ENCODE measurements at regions not wholly inside any gene's neighbourhood (a gene's known extent, or its start where the extent isn't known, plus 50 kb on each side); places are given as distances from the start of the nearest gene placed in this dataset.

GRCh38 chr7:156092307-156092706 lies 280.0 kb upstream of the SHH start:
- TF ChIP-seq CTCF (IDR thresholded peaks at IDR 0.05; ENCODE audit: low read depth, low read length, poor library complexity, severe bottlenecking) = no peak
- TF ChIP-seq EZH2phosphoT487 (IDR thresholded peaks at IDR 0.05; ENCODE audit: borderline replicate concordance, low read length) = no peak
- H4K20me1 ChIP-seq (ENCODE audit: control insufficient read depth, insufficient read depth, low read depth, low read length) = no peaks in the 10 kb centered on the region
- H3F3A ChIP-seq (ENCODE audit: control insufficient read depth, insufficient read depth) = no peaks in the 10 kb centered on the region

GRCh38 chr7:156091519-156092080 lies 279.3 kb upstream of the SHH start:
- H3K27ac ChIP-seq (ENCODE audit: low read depth, low read length) = no peak overlapping the region
- H3K4me1 ChIP-seq (ENCODE audit: control insufficient read depth, low read length) = no peaks in the 10 kb centered on the region
- H3K79me2 ChIP-seq (ENCODE audit: control insufficient read depth, low read length) = no peaks in the 10 kb centered on the region
- H4K20me1 ChIP-seq (ENCODE audit: control insufficient read depth, insufficient read depth, low read depth, low read length) = no peaks in the 10 kb centered on the region
- no peaks in the 10 kb centered on the region for H3K27me3 ChIP-seq (ENCODE audit: control insufficient read depth, low read length)
- no peaks in the 10 kb centered on the region for H3K9me2 ChIP-seq (replicated peaks; ENCODE audit: control insufficient read depth, low read length)
- H3F3A ChIP-seq (ENCODE audit: control insufficient read depth, insufficient read depth) = no peaks in the 10 kb centered on the region
- no peak overlapping the region for H3K4me3 ChIP-seq (ENCODE audit: low read length)
- no peaks in the 10 kb centered on the region for H3K9me3 ChIP-seq (ENCODE audit: control insufficient read depth, insufficient read depth, low read length)
- TF ChIP-seq EZH2phosphoT487 (IDR thresholded peaks at IDR 0.05; ENCODE audit: borderline replicate concordance, low read length) (no peak), CTCF (IDR thresholded peaks at IDR 0.05; ENCODE audit: low read depth, low read length, poor library complexity, severe bottlenecking) (no peak)
- H3K36me3 ChIP-seq (ENCODE audit: control insufficient read depth, low read length) = no peaks in the 10 kb centered on the region
- no peak overlapping the region for H3K4me2 ChIP-seq (ENCODE audit: low read length)

More at GRCh38 chr7:156092307-156092706, 280.0 kb upstream of the SHH start:
- Histone ChIP-seq H3K27ac (ENCODE audit: low read depth, low read length) (no peak overlapping the region), H3K9me3 (ENCODE audit: control insufficient read depth, insufficient read depth, low read length) (no peaks in the 10 kb centered on the region), H3K9me2 (replicated peaks; ENCODE audit: control insufficient read depth, low read length) (no peaks in the 10 kb centered on the region), H3K79me2 (ENCODE audit: control insufficient read depth, low read length) (no peaks in the 10 kb centered on the region), H3K4me2 (ENCODE audit: low read length) (no peak overlapping the region), H3K4me3 (ENCODE audit: low read length) (no peak overlapping the region), H3K36me3 (ENCODE audit: control insufficient read depth, low read length) (no peaks in the 10 kb centered on the region), H3K4me1 (ENCODE audit: control insufficient read depth, low read length) (no peaks in the 10 kb centered on the region), H3K27me3 (ENCODE audit: control insufficient read depth, low read length) (no peaks in the 10 kb centered on the region)

GRCh38 chr7:156090988-156091387 lies 278.7 kb upstream of the SHH start:
- no peaks in the 10 kb centered on the region for H4K20me1 ChIP-seq (ENCODE audit: control insufficient read depth, insufficient read depth, low read depth, low read length)
- no peak for TF ChIP-seq CTCF (IDR thresholded peaks at IDR 0.05; ENCODE audit: low read depth, low read length, poor library complexity, severe bottlenecking)
- no peak for TF ChIP-seq EZH2phosphoT487 (IDR thresholded peaks at IDR 0.05; ENCODE audit: borderline replicate concordance, low read length)
- H3K9me3 ChIP-seq (ENCODE audit: control insufficient read depth, insufficient read depth, low read length) = no peaks in the 10 kb centered on the region
- no peaks in the 10 kb centered on the region for H3K27me3 ChIP-seq (ENCODE audit: control insufficient read depth, low read length)
- no peaks in the 10 kb centered on the region for H3F3A ChIP-seq (ENCODE audit: control insufficient read depth, insufficient read depth)
- no peak overlapping the region for H3K4me3 ChIP-seq (ENCODE audit: low read length)
- H3K27ac ChIP-seq (ENCODE audit: low read depth, low read length) = no peak overlapping the region
- no peaks in the 10 kb centered on the region for H3K9me2 ChIP-seq (replicated peaks; ENCODE audit: control insufficient read depth, low read length)
- no peaks in the 10 kb centered on the region for H3K79me2 ChIP-seq (ENCODE audit: control insufficient read depth, low read length)
- no peak overlapping the region for H3K4me2 ChIP-seq (ENCODE audit: low read length)
- no peaks in the 10 kb centered on the region for H3K36me3 ChIP-seq (ENCODE audit: control insufficient read depth, low read length)
- H3K4me1 ChIP-seq (ENCODE audit: control insufficient read depth, low read length) = no peaks in the 10 kb centered on the region

Measured in DOHH2 (cell line).